Ishikawa (cell line): ENCODE measurements at regions not wholly inside any gene's neighbourhood (a gene's known extent, or its start where the extent isn't known, plus 50 kb on each side); places are given as distances from the start of the nearest gene placed in this dataset.

ENCODE experiments used
- CREB1 ChIP-seq: IDR thresholded peaks from 2 replicates; pipeline ENCODE4 v1.6.1; 2012; ENCODE audit warnings: low read depth
- EGR1 ChIP-seq: IDR thresholded peaks from 2 replicates; pipeline ENCODE4 v1.6.1; 2012
- EP300 ChIP-seq: IDR thresholded peaks from 2 replicates; pipeline ENCODE4 v1.6.1; 2012; ENCODE audit warnings: borderline replicate concordance
- RAD21 ChIP-seq: IDR thresholded peaks from 2 replicates; pipeline ENCODE4 v1.6.1; 2012; ENCODE audit warnings: low read depth
- TCF12 ChIP-seq: IDR thresholded peaks from 2 replicates; pipeline ENCODE4 v1.6.1; 2012; ENCODE audit warnings: low read depth
- TEAD4 ChIP-seq: IDR thresholded peaks from 2 replicates; pipeline ENCODE4 v1.6.1; 2012
- YY1 ChIP-seq: IDR thresholded peaks from 2 replicates; pipeline ENCODE4 v1.6.1; 2012; ENCODE audit warnings: low read depth
- TF ChIP-seq, protein P1 (sequence below): IDR thresholded peaks from 2 replicates; pipeline ENCODE4 v1.6.1; 2012; ENCODE audit warnings: low read depth, mild to moderate bottlenecking
- TF ChIP-seq, protein P2 (sequence below): IDR thresholded peaks from 2 replicates; pipeline ENCODE4 v1.6.1; 2012
- TF ChIP-seq, protein P3 (sequence below): IDR thresholded peaks from 2 replicates; pipeline ENCODE4 v1.6.1; 2012

DNA sequence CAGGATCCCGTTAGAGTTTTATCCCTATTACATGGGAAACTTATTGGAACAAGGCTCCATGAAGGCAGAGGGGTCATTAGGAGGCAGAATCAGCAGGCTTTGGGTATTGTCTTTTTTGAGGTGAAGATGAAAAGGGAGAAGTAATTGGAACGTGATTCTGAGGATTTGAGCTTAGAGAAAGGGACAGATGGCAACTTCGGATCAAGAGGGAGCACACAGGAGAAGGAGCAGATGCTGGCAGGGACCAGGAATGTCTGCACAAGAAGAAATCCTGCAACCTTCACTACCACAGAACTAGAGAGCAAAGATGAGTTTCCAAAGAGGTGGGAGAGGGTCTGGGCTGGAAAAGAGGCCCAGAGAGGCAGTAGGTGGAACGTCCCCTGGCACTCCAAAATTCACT is 202.8 kb downstream of the RRAGC start:
- TF ChIP-seq CREB1 (no peak), YY1 (no peak), EGR1 (no peak), RAD21 (no peak), EP300 (no peak), TEAD4 (no peak), TCF12 (no peak)
- TF ChIP-seq, protein P1, sequence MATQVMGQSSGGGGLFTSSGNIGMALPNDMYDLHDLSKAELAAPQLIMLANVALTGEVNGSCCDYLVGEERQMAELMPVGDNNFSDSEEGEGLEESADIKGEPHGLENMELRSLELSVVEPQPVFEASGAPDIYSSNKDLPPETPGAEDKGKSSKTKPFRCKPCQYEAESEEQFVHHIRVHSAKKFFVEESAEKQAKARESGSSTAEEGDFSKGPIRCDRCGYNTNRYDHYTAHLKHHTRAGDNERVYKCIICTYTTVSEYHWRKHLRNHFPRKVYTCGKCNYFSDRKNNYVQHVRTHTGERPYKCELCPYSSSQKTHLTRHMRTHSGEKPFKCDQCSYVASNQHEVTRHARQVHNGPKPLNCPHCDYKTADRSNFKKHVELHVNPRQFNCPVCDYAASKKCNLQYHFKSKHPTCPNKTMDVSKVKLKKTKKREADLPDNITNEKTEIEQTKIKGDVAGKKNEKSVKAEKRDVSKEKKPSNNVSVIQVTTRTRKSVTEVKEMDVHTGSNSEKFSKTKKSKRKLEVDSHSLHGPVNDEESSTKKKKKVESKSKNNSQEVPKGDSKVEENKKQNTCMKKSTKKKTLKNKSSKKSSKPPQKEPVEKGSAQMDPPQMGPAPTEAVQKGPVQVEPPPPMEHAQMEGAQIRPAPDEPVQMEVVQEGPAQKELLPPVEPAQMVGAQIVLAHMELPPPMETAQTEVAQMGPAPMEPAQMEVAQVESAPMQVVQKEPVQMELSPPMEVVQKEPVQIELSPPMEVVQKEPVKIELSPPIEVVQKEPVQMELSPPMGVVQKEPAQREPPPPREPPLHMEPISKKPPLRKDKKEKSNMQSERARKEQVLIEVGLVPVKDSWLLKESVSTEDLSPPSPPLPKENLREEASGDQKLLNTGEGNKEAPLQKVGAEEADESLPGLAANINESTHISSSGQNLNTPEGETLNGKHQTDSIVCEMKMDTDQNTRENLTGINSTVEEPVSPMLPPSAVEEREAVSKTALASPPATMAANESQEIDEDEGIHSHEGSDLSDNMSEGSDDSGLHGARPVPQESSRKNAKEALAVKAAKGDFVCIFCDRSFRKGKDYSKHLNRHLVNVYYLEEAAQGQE: no peak
- TF ChIP-seq, protein P2, sequence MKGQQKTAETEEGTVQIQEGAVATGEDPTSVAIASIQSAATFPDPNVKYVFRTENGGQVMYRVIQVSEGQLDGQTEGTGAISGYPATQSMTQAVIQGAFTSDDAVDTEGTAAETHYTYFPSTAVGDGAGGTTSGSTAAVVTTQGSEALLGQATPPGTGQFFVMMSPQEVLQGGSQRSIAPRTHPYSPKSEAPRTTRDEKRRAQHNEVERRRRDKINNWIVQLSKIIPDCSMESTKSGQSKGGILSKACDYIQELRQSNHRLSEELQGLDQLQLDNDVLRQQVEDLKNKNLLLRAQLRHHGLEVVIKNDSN: no peak
- TF ChIP-seq, protein P3, sequence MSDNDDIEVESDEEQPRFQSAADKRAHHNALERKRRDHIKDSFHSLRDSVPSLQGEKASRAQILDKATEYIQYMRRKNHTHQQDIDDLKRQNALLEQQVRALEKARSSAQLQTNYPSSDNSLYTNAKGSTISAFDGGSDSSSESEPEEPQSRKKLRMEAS: no peak
